ENCODE measurements at regions not wholly inside any gene's neighbourhood (a gene's known extent, or its start where the extent isn't known, plus 50 kb on each side); places are given as distances from the start of the nearest gene placed in this dataset.
A peak's percentile ranks its signal among the peaks of the same experiment; 100 is the strongest.
"Not testable (repeated sequence)": the region's sequence is repeated elsewhere in the genome, so short reads cannot be mapped to it uniquely, and the experiment has no call there.

DNA sequence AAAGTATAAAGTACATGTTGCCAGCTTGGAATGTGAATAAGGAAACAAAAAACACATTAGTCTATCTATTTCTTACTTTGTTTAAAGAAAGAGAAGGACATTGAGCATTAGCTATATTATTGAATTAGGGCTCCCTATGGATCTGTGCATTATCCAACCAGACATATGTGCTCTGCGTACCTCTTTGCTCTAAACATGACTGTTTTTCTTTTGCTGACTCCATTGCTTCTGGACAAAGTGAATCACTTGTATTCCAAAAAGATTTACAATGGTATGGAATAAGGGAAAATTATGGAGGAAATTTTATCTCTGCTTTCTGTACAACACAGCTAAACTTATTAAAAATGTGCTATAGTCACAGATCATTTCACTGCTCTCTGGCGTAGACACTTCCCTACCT, 727.8 kb upstream of the LCORL start:
- no peak for DNase-seq (ENCODE audit: low read depth)

DNA sequence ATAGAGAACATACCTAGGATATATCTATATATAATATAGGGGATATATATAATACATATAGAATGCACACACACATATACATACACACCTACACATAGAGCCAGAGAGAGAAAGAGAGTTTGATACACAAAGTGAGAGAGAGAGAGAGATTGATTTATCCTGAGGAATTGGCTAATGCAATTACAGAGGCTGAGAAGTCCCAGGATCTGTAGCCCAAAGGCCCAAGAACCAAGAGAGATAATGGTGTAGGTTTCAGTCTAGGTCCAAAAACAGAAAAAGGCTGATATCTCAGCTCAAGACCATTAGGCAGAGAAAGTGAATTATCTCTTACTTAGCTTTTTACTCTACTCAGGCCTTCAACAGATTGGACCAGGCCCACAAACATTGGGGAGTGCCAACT, 715.0 kb upstream of the LCORL start:
- no peak for DNase-seq (ENCODE audit: low read depth)

DNA sequence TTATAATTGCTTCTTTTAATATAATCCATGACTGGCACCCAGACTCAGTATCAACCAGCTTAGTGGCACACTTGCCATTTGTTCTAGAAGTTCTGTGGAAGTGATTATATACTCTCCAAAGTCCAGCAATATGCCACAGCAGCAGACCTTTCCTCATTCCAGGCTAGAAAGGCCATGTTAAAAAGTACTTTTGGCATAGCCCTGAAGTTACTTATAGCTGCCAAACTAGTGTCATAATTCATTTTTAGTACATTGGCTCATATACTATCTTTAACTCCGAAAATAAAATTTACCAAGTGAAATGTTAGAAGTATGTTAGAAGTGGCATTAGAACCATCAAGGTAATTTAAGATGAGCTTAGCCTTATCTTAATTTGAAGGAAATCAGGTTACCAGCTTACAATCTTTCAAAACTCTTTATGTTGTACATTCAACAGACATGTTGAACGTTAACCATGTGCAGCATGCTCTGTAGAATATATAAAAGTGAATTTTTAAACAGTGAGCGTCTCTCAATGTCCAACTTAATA, 714.2 kb upstream of the LCORL start:
- no peak for DNase-seq (ENCODE audit: low read depth)

- no peak for DNase-seq (ENCODE audit: low read depth)
These were observed 712.9 kb upstream of the LCORL start for GRCh38 chr4:18734405-18734804.

DNA sequence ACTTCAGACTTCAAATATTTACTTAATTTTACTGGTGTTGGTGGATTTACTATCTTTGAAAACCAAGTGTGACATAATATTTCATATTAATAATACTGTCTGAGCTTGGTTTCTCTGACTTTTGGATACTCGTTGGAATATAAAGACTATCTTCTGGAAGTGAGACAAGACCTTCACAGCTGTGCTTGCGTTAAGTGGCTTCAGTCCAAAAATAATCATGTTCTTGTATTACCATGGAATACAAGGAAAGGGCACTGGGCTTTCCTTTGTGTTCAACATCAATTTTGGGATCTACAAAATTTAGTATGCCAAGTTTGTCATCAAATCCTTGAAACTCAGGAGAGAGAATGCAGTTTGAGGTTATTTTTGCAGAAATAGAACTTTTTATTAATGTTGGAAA, 712.4 kb upstream of the LCORL start:
- no peak for DNase-seq (ENCODE audit: low read depth)

GRCh38 chr4:18722748-18723191, 701.2 kb upstream of the LCORL start:
- DNase-seq (ENCODE audit: low read depth), result no peak

- DNase-seq (ENCODE audit: low read depth), result no peak
These were observed 676.7 kb upstream of the LCORL start for GRCh38 chr4:18698119-18698883.

- DNase-seq (ENCODE audit: low read depth), result no peak
These were observed 674.4 kb upstream of the LCORL start for GRCh38 chr4:18695733-18696527.

GRCh38 chr4:18691431-18692200, 670.1 kb upstream of the LCORL start:
- DNase-seq (ENCODE audit: low read depth), result no peak

- no peak for DNase-seq (ENCODE audit: low read depth)
These were observed 668.9 kb upstream of the LCORL start for GRCh38 chr4:18690291-18690955.

DNA sequence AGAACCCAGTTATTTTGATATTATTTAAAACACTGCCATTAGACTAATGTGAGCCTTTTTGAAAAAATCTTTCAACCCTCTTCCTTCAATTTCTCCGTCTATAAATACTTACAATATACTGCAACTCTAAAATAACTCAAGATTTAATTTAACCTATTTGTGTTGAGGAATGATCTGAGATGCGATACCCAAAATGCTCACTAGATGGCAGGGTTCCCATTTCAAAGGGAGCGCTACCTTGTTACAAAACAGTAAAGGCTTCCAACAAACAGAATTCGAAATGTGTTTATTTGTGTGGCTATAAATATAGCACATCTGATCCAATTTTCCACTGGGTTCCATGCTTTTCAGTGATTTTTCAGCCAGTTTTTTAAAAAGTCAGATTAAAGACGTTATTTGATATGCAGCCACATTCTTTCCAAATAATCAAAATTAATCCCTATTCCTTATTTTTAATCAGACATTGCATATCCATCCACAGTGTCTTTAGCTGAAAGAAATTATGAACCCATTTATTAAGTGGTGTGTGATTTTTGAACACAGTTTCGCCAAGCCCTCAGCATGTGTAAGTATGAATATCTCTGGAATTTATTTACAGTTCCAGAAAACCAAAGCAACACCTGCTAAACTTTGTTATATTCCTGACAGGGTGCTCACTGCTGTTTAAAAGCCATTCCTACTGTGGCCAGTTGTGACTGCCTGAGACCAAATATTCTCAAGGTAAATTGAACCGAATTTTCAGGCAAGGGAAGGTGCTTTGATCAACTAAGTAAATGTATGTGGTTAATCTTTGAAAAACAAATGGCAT, 668.0 kb upstream of the LCORL start:
- DNase-seq (ENCODE audit: low read depth), result peak; percentile 31

DNA sequence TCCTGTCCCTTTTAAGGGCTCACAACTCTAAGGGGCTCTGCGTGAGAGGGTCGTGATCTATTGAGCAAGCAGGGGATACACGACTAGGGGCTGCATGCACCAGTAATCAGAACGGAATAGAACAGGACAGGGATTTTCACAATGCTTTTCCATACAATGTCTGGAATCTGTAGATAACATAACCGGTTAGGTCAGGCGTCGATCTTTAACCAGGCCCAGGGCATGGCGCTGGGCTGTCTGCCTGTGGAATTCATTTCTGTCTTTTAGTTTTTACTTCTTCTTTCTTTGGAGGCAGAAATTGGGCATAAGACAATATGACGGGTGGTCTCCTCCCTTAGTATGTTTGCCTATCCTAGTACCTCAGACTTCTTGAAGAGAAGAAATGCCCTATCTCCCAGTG, 666.8 kb upstream of the LCORL start:
- DNase-seq (ENCODE audit: low read depth), result not testable (repeated sequence)

DNA sequence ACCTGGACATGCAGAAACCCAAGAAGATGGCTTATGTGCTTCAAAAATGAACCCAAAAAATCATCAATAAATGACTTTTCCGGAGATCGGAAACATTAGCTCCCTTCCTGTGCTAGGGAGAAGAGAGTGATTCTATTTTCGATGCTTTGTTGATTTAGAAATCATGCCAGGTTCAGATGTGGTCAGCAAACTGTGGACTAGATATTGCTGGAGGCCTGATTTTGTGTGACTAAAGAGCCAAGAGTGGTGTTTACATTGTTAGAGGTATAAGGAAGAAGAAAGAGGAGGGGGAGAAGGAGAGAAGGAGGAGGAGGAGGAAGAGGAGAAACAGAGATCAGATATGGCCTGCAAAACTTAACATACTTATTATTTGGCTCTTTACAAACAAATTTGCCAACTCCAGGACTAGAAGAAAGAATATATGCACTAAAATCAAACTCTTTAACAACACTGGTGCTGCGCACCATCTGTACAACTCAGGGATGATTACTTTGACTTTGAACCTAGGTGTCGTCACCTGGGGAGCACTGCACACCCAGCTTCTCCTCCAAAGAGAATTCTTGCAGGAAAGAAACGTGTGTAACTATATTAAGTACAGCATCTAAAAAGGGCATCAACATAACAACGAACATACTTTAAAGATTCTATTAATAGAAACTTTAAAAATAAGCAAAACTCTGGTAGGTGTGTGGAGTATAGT, 664.9 kb upstream of the LCORL start:
- no peak for DNase-seq (ENCODE audit: low read depth)

DNA sequence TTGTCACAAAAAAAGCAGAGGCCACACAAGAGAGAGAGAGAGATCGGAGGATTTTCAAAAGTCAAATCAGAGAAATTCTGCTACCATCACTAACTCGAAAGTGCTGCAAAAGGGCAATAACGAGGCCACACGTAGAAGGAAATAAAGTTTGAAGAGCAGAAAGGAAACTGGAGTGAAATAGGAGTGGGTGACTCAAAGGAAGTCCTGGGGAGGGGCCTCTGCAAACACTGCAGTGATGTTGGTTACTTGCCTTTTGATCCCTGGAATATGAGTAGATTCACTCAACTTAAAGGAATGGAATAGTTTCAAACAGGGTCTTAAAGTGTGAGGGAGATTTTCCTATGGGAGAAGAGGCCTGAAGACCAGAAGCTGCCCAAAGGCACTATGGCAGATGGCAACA, 663.4 kb upstream of the LCORL start:
- DNase-seq (ENCODE audit: low read depth), result no peak

- no peak for DNase-seq (ENCODE audit: low read depth)
These were observed 655.0 kb upstream of the LCORL start for GRCh38 chr4:18676526-18676915.

GRCh38 chr4:18675586-18676525, 654.3 kb upstream of the LCORL start:
- DNase-seq (ENCODE audit: low read depth), result no peak

DNA sequence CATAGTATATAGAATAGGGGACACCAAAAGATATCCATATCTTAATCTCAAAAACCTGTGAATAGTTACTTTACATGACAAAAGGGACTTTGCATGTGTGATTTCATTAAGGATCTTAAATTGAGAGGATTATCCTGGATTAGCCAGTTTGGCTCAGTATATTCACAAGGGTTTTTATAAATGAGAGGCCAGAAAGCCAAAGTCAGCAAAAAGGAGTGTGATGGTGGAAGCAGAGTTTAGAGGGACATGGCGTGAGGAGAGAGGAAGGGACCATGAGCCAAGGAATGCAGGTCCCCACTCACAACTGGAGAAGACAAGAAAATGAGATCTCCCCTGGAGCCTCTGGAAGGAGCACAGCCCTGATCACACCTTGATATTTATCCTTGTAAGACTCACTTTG, 648.5 kb upstream of the LCORL start:
- DNase-seq (ENCODE audit: low read depth), result no peak

GRCh38 chr4:18669390-18669789, 647.8 kb upstream of the LCORL start:
- no peak for DNase-seq (ENCODE audit: low read depth)

GRCh38 chr4:18666322-18666721, 644.8 kb upstream of the LCORL start:
- DNase-seq (ENCODE audit: low read depth), result no peak
